K562 (cell line): ENCODE measurements at regions not wholly inside any gene's neighbourhood (a gene's known extent, or its start where the extent isn't known, plus 50 kb on each side); places are given as distances from the start of the nearest gene placed in this dataset.

Source experiments
- ATAC-seq: fragments of 200-7000 bp; cut with Tn5 transposase; 3 replicates; pipeline ENCODE4 v1.9.1; 2020; ENCODE audit warnings: moderate library complexity
- BruUV-seq: library from RNA; stranded (reverse); fragments of 400-500 nt; replicated peaks from 2 replicates; lab custom pipeline; 2021; lab: Mats Ljungman, UMichigan
- CTCF ChIA-PET: fragments of 300-600 bp; formaldehyde crosslinking; extraction: SDS; loops from one replicate; lab custom pipeline; 2021; ENCODE audit warnings: low intra/inter-chr PET ratio; lab: Yijun Ruan, JAX
- POLR2A ChIA-PET: fragments of 300-600, 350-650 bp; sonication (Branson Sonifier 250); formaldehyde crosslinking; extraction: SDS; loops from one replicate; lab custom pipeline; 2021; ENCODE audit warnings: antibody characterized with exemption, inconsistent platforms; lab: Yijun Ruan, JAX
- DNase-seq, 4 experiments: peaks; one replicate each; pipeline versions ENCODE4 v3.0.0 to v3.0.0-alpha.2; 2011 to 2018; ENCODE audit warnings: low spot score in 3 of 4, mixed read lengths in 3 of 4; ENCODE audit errors: extremely low read depth in 1 of 4
- FAIRE-seq: peaks from 2 replicates; lab custom pipeline; 2011; peaks lifted over from hg19 to GRCh38; lab: Jason Lieb, UNC
- H2AFZ ChIP-seq: 2 replicates; pipeline ENCODE4 v1.6.0; 2011; ENCODE audit warnings: low read depth, low read length, control low read depth, inconsistent platforms
- H3K27ac ChIP-seq: fragments of 200-600 bp; 3 replicates; pipeline ENCODE4 v1.8.0; 2011; ENCODE audit warnings: low read depth, mild to moderate bottlenecking, control low read depth, inconsistent platforms, low read length, moderate library complexity, mixed read lengths; ENCODE audit errors: extremely low read depth
- H3K27me3 ChIP-seq, 2 experiments: fragments of 300-600 bp in 1 of 2; 2 replicates in 1 of 2; 3 replicates in 1 of 2; pipeline versions ENCODE4 v1.6.0 to v1.8.0; 2011; ENCODE audit warnings: inconsistent platforms in 2 of 2, low read length in 2 of 2, mild to moderate bottlenecking in 1 of 2, mixed read lengths in 1 of 2, moderate library complexity in 1 of 2; ENCODE audit not compliant: control insufficient read depth in 2 of 2, insufficient read depth in 2 of 2
- H3K36me3 ChIP-seq: fragments of 300-600 bp; 3 replicates; pipeline ENCODE4 v1.8.0; 2011; ENCODE audit warnings: mild to moderate bottlenecking, low read length, inconsistent platforms; ENCODE audit not compliant: control insufficient read depth, insufficient read depth
- H3K4me1 ChIP-seq, 2 experiments: fragments of 200-600 bp in 1 of 2; replicated peaks in 1 of 2; 2 replicates in 1 of 2; 3 replicates in 1 of 2; pipeline versions ENCODE4 v1.5.1 to v1.8.0; 2011; ENCODE audit warnings: inconsistent platforms in 2 of 2, low read length in 2 of 2, mild to moderate bottlenecking in 1 of 2, mixed read lengths in 1 of 2, moderate library complexity in 1 of 2; ENCODE audit not compliant: control insufficient read depth in 2 of 2, insufficient read depth in 2 of 2
- H3K4me2 ChIP-seq: 2 replicates; pipeline ENCODE4 v1.6.1; 2011; ENCODE audit warnings: low read length, control low read depth, inconsistent platforms, mixed read lengths; ENCODE audit not compliant: insufficient read depth
- H3K4me3 ChIP-seq: fragments of 200-600 bp; sonication (generic), shearing (Covaris generic); 2 replicates; pipeline ENCODE4 v1.5.1; 2016; ENCODE audit warnings: control low read depth, inconsistent platforms
- H3K79me2 ChIP-seq: fragments of 200-600 bp; 3 replicates; pipeline ENCODE4 v1.8.0; 2011; ENCODE audit warnings: low read length, inconsistent platforms; ENCODE audit not compliant: control insufficient read depth, insufficient read depth
- H3K9ac ChIP-seq, 2 experiments: 2 replicates each; pipeline versions ENCODE4 v1.6.0 to v1.6.1; 2011; ENCODE audit warnings: low read depth in 2 of 2, low read length in 2 of 2, control low read depth in 1 of 2, inconsistent platforms in 1 of 2, mild to moderate bottlenecking in 1 of 2, mixed read lengths in 1 of 2; ENCODE audit not compliant: insufficient read depth in 1 of 2
- H3K9me1 ChIP-seq: one replicate; pipeline ENCODE4 v1.6.0; 2011; ENCODE audit warnings: inconsistent platforms, mild to moderate bottlenecking, low read length, moderate library complexity; ENCODE audit not compliant: control insufficient read depth, insufficient read depth
- H3K9me3 ChIP-seq: replicated peaks from 2 replicates; pipeline ENCODE4 v1.5.1; 2011; ENCODE audit warnings: low read depth, low read length, inconsistent platforms; ENCODE audit not compliant: control insufficient read depth, insufficient read depth
- H4K20me1 ChIP-seq: replicated peaks from 2 replicates; pipeline ENCODE4 v1.6.1; 2011; ENCODE audit warnings: low read length, inconsistent platforms, mixed read lengths; ENCODE audit not compliant: control insufficient read depth, insufficient read depth
- ATF6 ChIP-seq: sonication (generic); formaldehyde crosslinking; IDR thresholded peaks from 2 replicates; pipeline ENCODE4 v1.4.0; 2020; ENCODE audit warnings: mild to moderate bottlenecking, missing genetic modification reagents
- CEBPZ ChIP-seq: fragments of 150-350 bp; IDR thresholded peaks from 2 replicates; pipeline ENCODE4 v1.6.1; 2014; ENCODE audit warnings: low read depth, mild to moderate bottlenecking, low read length, borderline replicate concordance
- EP300 ChIP-seq: IDR thresholded peaks from 2 replicates; pipeline ENCODE4 v1.6.1; 2012; ENCODE audit warnings: low read length, improper control_type of control experiment
- HMBOX1 ChIP-seq: sonication (generic); IDR thresholded peaks from 2 replicates; pipeline ENCODE4 v1.6.1; 2016
- MCM3 ChIP-seq: fragments of 450-650 bp; IDR thresholded peaks from 2 replicates; pipeline ENCODE4 v1.6.1; 2016
- MED1 ChIP-seq: sonication (generic); formaldehyde crosslinking; IDR thresholded peaks from 2 replicates; pipeline ENCODE4 v1.8.1; 2023; ENCODE audit warnings: missing genetic modification reagents, borderline replicate concordance
- NR4A1 ChIP-seq, 2 experiments: fragments of 250-450 bp in 1 of 2; fragments of 450-650 bp in 1 of 2; sonication (Bioruptor Pico) in 1 of 2; IDR thresholded peaks; 2 replicates each; pipeline versions ENCODE4 v1.4.0 to v1.6.1; 2016 to 2020; ENCODE audit warnings: mild to moderate bottlenecking in 2 of 2, missing compliant biosample characterization in 1 of 2, missing genetic modification characterization in 1 of 2, moderate library complexity in 1 of 2
- POU5F1 ChIP-seq: fragments of 150-350 bp; IDR thresholded peaks from 2 replicates; pipeline ENCODE4 v1.6.1; 2014; ENCODE audit warnings: borderline replicate concordance, low read length, low read depth, mild to moderate bottlenecking; ENCODE audit not compliant: partially characterized antibody
- SMAD2 ChIP-seq: fragments of 150-350 bp; IDR thresholded peaks from 2 replicates; pipeline ENCODE4 v1.6.1; 2014; ENCODE audit warnings: low read depth, mild to moderate bottlenecking, low read length
- USF2 ChIP-seq: sonication (generic); formaldehyde crosslinking; IDR thresholded peaks from 2 replicates; pipeline ENCODE4 v1.5.0; 2020; ENCODE audit warnings: missing genetic modification reagents
- WHSC1 ChIP-seq: IDR thresholded peaks from one replicate; pipeline ENCODE4 v1.6.1; 2012; ENCODE audit warnings: low read length, control low read depth, inconsistent platforms
- ZNF274 ChIP-seq: IDR thresholded peaks from 2 replicates; pipeline ENCODE4 v1.6.1; 2011; ENCODE audit warnings: low read depth, mild to moderate bottlenecking, low read length, moderate library complexity, borderline replicate concordance
- ZNF766 ChIP-seq: fragments of 200-800 bp; sonication (Bioruptor generic); conservative IDR thresholded peaks from 2 replicates; pipeline ENCODE4 v1.6.1; 2016; ENCODE audit warnings: missing genetic modification characterization, missing compliant biosample characterization
- ZNF77 ChIP-seq: fragments of 250-450 bp; sonication (Bioruptor Pico); IDR thresholded peaks from 2 replicates; pipeline ENCODE4 v1.5.0; 2020
- ZZZ3 ChIP-seq: fragments of 450-650 bp; IDR thresholded peaks from 2 replicates; pipeline ENCODE4 v1.6.1; 2016; ENCODE audit warnings: antibody characterized with exemption, mild to moderate bottlenecking, moderate library complexity
- WGBS: fragments of 100-300 bp; shearing (Covaris generic); methylation state at CpG from one replicate; pipeline ENCODE4 v1.1.6; 2016; ENCODE audit warnings: low coverage, mixed read lengths; ENCODE audit not compliant: insufficient coverage; ENCODE audit errors: missing lambda C conversion rate; 5-methylcytosine and 5-hydroxymethylcytosine counted together
- in situ Hi-C: fragments of 300-500 bp; cut with MboI; formaldehyde crosslinking; loops from 4 replicates; pipeline ENCODE4 v1.15.0; 2018; ENCODE audit warnings: inconsistent platforms, mixed read lengths
- intact Hi-C: fragments of 100-400 bp; cut with micrococcal nuclease; formaldehyde crosslinking; loops from 2 replicates; pipeline ENCODE4 v1.14.2; 2022

GRCh38 chr7:17593819-17594419 lies 295.5 kb downstream of the AHR start:
- ChIA-PET CTCF (no interaction called here), POLR2A (no interaction called here)
- BruUV-seq, result no TSS peak
- intact Hi-C loops, result no loop called here
- WGBS, result 0% methylated on average over 1 of the region's 1 CpG
- no peaks in the 10 kb centered on the region for H3K9me1 ChIP-seq
- no peaks in the 10 kb centered on the region for H4K20me1 ChIP-seq
- H3K79me2 ChIP-seq, result no peaks in the 10 kb centered on the region
- in situ Hi-C loops, result no loop called here
- no peaks in the 10 kb centered on the region for H3K36me3 ChIP-seq
- H3K9me3 ChIP-seq, result no peaks in the 10 kb centered on the region
- H3K4me1 ChIP-seq, result no peaks in the 10 kb centered on the region
- DNase-seq (no peak), ATAC-seq (no peak), FAIRE-seq (no peak)
- H2AFZ ChIP-seq, result no peak overlapping the region
- H3K4me2 ChIP-seq, result no peak overlapping the region
- H3K27ac ChIP-seq, result no peak overlapping the region
- H3K9ac ChIP-seq, result no peak overlapping the region
- H3K4me3 ChIP-seq, result no peak overlapping the region
- H3K27me3 ChIP-seq, result no peaks in the 10 kb centered on the region
- TF ChIP-seq ZZZ3 (no peak), ZNF274 (no peak), EP300 (no peak), WHSC1 (no peak), ZNF766 (no peak), MCM3 (no peak), CEBPZ (no peak), USF2 (CRISPR knock-in tag) (no peak), ATF6 (CRISPR knock-in tag) (no peak), ZNF77 (CRISPR knock-in tag) (no peak), POU5F1 (no peak), MED1 (CRISPR knock-in tag) (no peak), SMAD2 (no peak), NR4A1 (CRISPR knock-in tag; IDR thresholded peaks at IDR 0.05) (no peak), NR4A1 (tag; IDR thresholded peaks at IDR 0.05) (no peak), HMBOX1 (no peak)
